GM21619 (cell line): ENCODE measurements at regions not wholly inside any gene's neighbourhood (a gene's known extent, or its start where the extent isn't known, plus 50 kb on each side); places are given as distances from the start of the nearest gene placed in this dataset.
"Not testable (repeated sequence)": the region's sequence is repeated elsewhere in the genome, so short reads cannot be mapped to it uniquely, and the experiment has no call there.

Experiments used
- ATAC-seq: cut with Tn5 transposase; IDR thresholded peaks from one replicate; pipeline ENCODE4 v1.9.1; 2021; ENCODE audit not compliant: unreplicated experiment

DNA sequence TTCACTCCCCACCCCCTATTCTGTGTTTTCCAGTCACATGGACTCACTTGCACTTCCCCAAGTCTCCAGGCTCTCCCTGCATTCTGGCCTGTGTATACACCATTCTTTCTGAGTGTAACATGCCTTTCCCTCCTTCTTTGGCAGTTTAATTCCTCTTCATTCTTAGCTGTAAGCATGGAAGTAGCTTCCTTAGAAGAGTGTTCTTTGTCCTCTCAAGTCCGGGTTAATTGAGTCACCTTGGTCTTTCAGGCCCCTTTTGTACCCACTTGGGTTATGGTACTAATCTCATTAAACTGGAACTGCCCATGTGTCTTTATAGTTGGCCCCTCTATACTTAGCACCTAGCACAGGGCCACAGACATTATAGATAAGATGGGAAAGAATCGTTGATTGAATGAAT, 525.3 kb upstream of the ADGRL4 start:
- no peak for ATAC-seq

DNA sequence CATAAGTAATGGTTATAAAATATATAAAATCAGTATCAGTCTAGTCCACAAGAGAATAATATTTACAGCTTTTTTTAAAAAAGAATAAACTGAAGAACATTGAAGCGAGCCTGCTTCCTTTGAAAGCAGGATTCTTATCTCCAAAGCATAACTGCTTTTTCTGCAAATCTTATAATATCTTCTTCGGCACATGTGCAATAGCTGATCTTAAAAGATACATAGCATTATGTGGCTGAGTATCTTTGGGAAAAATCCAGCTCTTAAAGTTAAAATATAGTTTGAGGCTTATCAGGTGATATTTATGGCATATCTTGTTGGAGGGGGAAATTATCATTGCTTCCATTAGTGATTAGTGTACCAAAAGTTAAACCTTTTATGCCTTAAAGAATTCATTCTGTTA, 523.9 kb upstream of the ADGRL4 start:
- no peak for ATAC-seq

DNA sequence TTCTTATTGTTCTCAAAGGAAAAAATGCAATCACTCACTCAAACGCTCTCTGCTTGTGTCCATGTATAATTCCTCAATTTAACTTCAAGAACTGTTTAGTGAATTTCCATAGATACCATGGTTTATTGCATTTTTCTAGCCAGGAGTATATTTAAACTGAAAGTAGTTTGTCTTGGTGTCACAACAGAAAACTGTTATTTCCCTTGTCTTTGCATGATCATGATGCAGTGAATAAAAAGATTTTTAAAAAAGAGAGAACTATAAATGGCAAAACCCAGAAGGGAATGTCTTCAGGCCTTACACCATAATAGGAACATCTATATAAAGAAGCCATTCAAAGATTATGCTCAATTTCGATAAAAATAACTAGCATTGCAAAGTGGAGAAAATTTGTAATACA, 523.5 kb upstream of the ADGRL4 start:
- ATAC-seq, result no peak

DNA sequence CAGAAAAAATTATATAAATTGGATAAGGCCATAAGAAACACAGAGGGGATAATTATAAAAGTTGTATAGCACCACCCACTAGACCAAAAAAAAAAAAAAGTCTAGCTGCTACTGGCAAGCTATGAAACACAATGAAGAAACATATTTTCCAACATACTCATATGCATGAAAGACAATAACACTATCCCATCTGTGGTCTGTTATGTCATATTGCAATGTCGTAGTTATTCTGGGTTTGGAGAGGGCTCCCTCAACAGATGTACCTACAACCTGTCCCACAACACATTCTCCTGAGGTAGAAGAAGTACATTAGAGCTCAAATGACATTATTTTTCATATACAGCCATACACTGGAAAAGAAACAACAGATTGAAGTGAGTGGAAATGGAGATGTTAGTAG, 517.6 kb upstream of the ADGRL4 start:
- ATAC-seq, result no peak

DNA sequence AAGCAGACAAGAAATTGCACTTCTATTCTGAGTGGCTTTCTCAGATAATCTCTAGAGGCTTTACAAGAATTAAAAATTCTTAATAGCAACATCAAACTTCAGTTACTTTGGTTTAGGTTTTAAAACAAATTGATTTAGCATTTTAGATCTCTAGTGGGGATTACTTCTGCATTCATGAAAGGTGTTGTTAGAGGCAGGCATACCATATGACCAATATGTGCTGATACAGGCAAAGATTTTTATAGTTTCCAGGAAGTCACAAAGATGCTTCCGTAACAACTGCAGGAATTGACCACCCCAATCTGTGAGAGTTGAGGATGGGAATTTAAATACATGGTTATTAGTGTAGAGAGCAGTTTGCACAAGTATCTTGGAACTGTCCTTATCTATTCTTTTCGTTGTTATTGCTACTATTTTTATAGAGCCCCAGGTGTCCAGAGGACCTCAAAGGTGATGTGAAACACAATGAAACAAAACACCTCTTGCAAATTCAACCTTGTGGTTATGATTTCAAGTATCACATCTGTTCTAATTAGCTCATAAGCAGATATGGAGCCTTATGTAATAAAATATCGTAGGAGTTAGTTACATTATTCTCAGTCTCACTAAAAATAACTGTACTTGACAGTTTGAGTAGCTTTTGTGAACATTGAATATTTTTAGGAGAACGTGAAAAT, 512.7 kb upstream of the ADGRL4 start:
- no peak for ATAC-seq

DNA sequence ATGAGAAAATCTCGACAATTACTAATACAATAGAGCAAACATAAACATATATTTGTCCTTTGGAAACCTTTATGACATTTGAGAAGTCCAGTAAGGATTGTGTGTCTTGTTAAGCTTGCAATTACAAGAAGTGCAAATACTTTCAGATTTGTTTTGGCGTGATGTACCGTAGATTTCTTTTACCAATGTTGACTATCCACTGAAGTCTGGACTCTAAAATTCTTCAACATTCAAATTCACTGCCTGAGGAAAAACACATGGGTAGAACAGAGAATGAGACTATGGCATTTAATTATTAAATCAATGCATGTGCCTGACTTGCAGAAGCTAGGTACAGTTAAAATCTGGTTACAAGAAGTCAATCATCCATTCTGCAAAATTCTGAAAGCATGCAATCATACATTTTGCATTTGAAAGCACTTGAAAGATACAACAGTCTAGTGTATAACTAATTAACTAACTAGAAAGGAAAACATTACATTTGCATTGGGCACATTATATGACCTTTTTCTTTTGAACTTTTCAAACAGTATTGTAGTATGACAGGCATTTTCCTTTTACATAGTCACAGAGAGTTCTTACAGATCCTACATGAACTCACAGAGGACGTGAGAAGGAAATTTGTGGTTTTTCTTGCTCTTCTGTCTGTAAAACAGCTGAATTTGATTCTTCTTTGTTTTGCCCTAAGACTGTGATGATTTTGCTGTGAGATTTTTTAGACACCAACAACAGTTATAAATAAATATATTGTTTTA, 511.1 kb upstream of the ADGRL4 start:
- ATAC-seq, result no peak

DNA sequence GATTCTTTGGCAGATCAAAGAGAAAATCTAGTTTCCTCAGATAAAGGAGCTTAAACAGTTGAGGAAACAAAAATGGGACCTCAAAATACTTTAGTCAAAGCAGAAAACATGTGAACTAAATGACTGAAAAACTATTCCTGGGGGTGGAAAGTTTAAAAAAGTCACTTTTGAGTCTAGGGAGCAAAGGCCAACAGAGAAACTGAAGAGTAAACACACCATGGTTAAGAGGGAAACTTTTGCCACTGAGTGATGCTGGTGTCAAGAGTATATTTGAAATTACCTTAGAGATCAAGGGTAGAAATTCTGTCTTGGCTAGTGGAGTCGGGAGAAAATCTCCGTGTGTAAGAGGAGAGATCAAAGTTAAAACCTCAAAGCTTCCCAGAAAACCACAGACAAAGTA, 501.2 kb upstream of the ADGRL4 start:
- ATAC-seq, result no peak

DNA sequence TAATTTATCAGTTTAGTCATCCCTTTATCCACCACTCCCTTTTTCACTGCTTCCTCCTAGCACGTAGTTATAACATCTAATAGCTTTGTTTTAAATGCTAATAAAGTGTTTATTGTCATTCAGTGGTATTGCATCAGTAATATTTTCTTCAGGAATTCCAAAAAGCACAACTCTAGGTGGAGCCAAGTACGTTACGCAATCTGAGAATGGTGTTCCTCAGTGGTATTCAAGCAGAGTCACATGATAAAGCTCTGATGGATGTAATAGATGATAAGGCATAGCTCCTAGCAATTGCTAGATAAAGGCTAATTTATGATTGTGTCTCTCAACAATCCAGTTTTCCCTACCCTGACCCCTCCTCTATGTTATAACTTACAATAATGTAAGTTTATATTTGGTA, 494.6 kb upstream of the ADGRL4 start:
- ATAC-seq, result no peak

DNA sequence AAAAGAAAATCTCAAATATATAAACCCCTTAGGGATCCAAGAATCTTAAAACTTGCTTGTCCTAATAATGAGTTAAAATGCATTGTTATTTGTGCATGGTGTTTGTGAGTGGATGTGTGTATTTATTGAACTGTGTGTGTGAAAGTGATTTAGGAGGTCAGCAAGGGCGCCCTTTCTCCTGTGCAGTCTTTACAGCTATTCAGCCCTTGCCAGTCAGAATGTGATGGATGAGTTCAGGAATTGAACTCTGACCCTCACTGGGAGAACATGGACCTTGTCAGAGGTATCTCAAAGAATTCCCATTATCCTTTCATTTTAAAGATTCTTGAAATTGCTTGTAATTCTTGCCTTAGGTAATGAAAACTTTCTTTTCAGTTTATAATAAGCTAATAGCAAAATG, 493.0 kb upstream of the ADGRL4 start:
- no peak for ATAC-seq

DNA sequence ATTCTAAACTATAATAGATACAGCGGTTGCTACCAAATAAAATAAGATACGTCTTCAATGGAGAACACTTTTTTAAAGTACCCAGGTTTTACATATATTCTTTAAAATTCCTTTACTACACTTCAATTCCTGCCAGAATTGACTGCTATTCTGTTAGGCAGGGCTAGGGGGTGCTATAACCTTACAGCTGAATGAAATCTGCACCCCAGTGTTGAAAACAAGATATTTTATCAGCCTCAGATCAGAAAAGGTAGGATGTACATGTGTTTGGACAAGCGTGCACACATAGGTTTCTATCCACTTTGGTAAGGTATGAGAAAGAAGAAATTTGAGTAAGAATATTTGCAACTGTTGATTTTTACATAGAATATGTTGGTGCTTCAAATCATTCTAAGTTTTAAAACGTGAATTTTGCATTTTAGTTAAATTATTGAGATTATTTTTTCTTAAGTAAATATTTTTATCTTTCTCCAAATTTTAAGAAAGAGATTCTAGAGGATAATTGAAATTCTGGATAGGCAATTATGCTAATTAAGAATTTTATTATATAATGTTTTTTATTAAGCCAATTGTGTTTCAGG, 490.8 kb upstream of the ADGRL4 start:
- peak; percentile 84 for ATAC-seq

DNA sequence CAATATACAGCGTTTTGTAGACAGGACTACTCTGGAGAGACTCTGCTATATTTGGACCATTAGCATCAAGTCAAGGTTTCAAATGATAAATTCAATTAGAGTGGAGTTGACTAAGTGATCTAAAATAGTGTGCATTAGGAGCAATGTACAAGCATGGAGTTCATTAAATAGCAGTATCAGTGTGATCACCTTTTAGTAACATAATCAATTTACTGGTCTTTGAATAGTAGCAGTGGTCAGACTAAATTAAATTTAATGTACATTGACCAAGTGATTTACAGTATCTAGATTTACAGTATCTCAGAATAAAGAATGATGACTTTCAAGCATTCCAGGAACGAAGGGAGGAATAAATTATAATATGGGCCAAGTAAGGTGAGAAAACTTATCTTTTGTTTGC, 489.6 kb upstream of the ADGRL4 start:
- ATAC-seq, result no peak

DNA sequence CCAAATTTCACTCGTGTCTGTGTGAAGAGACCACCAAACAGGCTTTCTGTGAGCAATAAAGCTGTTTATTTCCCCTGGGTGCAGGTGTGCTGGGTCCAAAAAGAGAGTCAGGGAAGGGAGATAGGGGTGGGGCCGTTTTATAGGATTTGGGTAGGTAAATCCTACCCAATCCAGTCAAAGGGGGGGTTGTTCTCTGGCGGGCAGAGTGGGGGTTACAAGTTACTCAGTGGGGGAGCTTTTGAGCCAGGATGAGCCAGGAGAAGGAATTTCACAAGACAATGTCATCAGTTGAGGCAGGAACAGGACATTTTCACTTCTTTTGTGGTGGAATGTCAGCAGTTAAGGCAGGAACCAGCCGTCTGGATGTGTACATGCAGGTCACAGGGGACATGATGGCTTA, 487.2 kb upstream of the ADGRL4 start:
- not testable (repeated sequence) for ATAC-seq

DNA sequence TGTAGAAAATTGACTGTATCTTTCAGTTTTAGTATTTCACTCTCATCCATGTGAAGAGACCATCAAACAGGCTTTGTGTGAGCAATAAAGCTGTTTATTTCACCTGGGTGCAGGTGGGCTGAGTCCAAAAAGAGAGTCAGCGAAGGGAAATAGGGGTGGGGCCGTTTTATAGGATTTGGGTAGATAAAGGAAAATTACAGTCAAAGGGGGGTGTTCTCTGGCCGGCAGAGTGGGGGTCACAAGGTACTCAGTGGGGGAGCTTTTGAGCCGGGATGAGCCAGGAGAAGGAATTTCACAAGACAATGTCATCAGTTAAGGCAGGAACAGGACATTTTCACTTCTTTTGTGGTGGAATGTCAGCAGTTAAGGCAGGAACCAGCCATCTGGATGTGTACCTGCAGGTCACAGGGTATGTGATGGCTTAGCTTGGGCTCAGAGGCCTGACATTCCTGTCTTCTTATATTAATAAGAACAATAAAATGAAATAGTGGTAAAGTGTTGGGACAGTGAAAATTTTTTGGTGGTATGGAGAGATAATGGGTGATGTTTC, 482.1 kb upstream of the ADGRL4 start:
- not testable (repeated sequence) for ATAC-seq

DNA sequence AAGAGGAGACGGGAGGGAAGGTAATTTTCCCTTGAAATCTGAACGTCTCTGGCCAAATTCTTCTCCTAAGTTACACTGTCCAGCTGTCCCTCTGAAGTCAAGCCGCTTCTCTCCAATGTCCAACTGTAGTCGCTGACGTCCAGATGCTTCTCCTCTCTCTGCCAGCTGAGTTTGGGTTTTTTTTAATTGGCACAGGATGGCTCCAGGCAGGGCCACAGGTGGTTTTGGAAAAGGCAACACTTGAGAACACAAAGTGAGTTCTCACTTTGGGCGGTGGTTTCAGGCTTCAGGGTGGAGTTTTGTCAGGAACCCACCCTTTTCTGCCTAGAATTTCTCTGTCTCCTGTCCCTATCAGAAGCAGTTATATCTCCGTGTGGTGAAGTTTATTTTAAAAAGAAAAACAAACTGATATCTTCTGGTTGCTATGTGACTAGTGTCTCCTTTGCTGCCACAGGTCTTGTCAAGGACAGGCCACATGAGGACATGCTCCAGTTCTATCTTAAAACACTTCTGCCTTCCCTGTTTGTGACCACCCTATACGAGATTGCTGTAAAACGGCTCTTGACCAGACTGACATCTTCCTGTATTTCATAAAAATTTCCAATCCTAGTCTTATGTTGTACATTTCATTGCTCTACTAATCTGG, 472.3 kb upstream of the ADGRL4 start:
- no peak for ATAC-seq

DNA sequence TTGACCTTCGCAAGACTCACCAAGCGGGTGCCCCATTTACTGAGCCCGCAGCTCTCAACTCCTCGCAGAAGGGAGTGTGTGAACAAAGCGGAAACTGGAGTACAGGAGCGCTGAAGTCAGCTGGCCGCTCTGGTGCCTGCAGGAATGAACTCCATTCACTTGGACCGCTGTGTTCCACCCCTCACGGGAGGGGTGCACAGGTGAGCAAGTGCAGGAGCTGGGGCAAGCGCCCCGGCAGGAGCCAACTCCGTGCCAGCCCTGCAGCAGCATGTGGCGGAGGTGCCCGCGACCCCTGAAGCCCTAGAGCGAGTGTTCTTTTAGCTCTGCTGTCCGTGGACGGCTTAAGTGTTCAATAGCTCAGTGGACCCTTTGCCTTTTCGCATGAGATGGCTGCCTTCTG, 471.6 kb upstream of the ADGRL4 start:
- no peak for ATAC-seq

DNA sequence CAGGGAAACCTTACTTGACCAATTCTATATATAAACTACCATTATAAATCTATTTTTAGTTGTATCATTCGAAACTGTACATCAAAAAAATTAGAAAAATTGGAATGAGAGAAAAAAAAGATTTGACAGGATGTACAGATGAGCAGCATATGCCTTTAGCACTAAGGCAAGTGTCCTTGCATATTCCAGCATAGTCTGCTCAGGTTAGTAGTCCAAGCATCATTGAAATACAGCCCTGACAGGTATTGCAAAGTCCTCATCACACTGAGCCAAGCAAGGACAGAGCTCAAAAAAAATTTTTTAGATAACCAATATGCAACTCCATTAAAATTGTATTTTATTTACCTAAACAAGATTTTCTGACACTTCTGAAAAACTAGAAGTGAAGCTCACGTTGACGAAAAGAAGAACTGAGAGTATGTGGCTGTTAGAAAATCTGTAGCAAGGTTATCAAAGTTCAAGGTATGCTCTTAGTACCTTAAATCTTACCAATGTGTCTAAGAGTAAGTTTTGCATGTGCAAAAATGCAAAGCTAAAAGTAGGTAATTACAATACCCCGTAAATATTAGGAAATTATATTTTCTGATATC, 465.6 kb upstream of the ADGRL4 start:
- peak; percentile 74 for ATAC-seq

DNA sequence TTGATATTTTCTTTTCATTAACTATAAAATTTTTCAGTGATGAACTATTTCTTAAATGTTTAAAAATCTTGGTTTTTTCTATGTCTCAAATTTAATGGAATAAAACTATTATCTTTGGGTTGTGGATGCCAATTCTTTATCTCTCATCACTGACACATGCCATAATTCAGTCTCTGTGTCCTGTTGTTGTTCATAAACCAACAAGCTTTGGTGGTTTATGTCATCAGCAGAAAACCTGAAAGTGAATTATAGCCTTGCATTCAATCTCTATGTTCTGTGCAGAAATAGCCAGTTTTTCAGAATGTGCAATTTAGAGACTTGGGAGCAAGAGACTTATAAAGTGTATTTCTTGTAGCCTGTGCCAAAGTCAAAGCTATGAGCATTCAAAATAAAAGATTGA, 462.6 kb upstream of the ADGRL4 start:
- ATAC-seq, result no peak

DNA sequence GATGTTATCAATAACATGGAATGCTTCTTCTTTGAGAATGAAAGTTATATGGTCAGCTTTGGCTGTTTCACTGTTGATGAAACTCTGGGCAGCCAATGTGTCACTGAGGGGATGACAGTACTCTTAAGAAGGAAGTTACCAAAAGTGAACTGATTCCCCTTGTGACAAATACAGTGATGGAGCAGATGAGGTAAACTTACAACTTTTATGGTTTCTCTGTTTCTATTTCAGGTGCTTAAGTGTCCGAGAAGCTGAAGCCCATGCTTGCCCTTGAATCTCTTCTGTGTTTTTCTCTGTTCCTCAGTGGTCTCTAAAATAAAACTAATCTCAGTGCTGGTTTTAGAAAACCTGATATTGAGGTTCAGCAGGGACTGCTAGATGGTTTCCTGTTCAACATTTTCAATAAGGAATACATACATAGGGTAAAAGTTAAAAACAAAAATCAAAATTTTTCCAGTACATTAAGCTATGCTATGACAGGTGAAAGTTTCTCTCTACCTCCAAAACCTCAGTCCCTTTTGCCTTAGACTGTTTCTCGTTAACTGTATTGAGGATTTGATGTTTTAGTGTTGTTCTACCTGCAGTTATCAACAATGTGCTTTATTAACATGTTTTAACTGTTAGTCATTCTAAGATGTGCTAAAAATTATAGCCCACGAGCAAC, 454.4 kb upstream of the ADGRL4 start:
- ATAC-seq, result peak; percentile 98

DNA sequence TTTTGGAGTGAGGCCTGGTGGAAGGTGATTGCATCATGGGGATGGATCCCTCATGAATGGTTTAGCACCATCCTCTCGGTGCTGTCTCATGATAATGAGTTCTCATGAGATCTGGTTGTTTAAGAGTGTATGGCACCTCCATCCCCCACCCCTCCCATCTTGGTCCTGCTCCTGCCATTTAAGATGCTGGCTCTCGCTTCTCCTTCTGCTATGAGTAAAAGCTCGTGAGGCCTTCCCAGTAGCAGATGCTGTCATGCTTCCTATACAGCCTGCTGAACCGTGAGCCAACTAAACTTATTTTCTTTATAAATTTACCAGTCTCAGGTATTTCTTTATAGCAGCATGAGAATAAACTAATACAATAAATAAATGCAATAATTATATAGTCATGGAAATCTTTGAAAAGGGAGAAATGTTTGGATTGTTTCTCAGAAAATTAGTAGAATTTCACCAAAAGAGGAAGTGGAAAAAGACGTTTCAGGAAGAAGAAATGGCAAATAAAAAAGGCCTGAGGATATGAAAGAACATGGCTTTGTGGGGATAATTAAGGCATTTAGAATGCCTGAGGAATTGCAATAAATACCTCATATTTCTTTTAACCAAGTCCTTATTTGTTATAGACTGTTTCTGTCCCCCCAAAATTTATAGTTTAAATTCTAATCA, 451.2 kb upstream of the ADGRL4 start:
- no peak for ATAC-seq

DNA sequence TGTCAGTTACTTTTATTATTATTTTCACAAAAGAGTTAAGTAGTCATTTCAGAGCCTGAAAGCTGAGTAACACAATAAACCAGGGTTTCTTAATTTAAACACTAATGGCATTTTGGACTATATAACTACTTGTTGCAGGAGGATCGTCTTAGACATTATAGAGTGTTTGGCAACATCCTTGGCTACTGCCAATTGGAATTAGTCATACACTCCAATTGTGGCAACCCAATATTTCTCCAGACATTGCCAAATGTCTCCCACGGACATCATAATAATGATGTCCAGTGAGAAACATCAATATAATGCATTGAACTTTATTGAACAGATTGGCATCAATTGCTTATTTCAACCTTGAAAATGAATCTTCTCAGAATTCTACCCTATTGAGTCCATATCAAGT, 441.9 kb upstream of the ADGRL4 start:
- ATAC-seq, result no peak
